ENCODE measurements at regions not wholly inside any gene's neighbourhood (a gene's known extent, or its start where the extent isn't known, plus 50 kb on each side); places are given as distances from the start of the nearest gene placed in this dataset.

DNA sequence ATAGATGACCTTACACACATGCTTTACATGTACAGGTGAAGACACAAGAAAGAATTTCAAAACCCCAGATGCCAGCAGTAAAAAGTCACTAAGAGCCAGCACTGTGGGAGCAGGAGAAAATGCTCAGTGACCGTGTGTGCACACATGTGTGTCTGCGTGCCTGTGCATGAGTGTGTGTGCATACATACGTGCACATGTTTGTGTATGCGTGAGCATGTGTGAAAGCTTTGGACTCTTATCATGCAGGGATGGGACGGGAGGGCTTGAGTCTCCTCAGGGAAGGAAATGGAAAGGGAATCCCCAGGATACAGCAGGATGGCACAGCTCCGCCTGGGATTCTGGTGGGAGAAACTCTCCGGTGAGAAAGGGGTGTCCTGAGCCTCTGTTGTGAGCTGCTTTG, 121.5 kb upstream of the B3GAT1 start:
- no peak overlapping the region for H3K9ac ChIP-seq (ENCODE audit: low read length)
- DNase-seq (ENCODE audit: low read depth, low spot score) (no peak), ATAC-seq (no peak)
- H4K20me1 ChIP-seq (ENCODE audit: insufficient read depth) = no peaks in the 10 kb centered on the region
- ChIA-PET POLR2A (no interaction called here), RAD21 (ENCODE audit: low non-redundant PET in 1 of 2, low total read pairs in 2 of 2, uncharacterized antibody in 2 of 2, unreplicated experiment in 2 of 2) (no interaction called here), CTCF (no interaction called here)
- no peaks in the 10 kb centered on the region for H3K4me1 ChIP-seq (ENCODE audit: control insufficient read depth in 1 of 2, insufficient read depth in 2 of 2, low read length in 2 of 2)
- H3K4me2 ChIP-seq (ENCODE audit: low read length) = no peak overlapping the region
- H2AFZ ChIP-seq (ENCODE audit: low read depth, low read length, poor library complexity, severe bottlenecking) = no peak overlapping the region
- no peak overlapping the region for H3K27ac ChIP-seq (ENCODE audit: low read depth, low read length)
- no peaks in the 10 kb centered on the region for H3K36me3 ChIP-seq (ENCODE audit: control insufficient read depth in 1 of 2, insufficient read depth in 2 of 2, low read length in 2 of 2)
- TF ChIP-seq SP1 (IDR thresholded peaks at IDR 0.05; ENCODE audit: low read depth) = no peak
- intact Hi-C loops (cut with micrococcal nuclease) = no loop called here
- H3K4me3 ChIP-seq (replicated peaks in 1 of 2; ENCODE audit: low read depth in 1 of 2, low read length in 2 of 2) = no peak overlapping the region
- H3K9me3 ChIP-seq (ENCODE audit: control insufficient read depth in 1 of 2, insufficient read depth in 1 of 2, low read depth in 1 of 2, low read length in 2 of 2) = no peaks in the 10 kb centered on the region
- no TSS peak for BruUV-seq (replicated peaks)
- H3K9me2 ChIP-seq (ENCODE audit: insufficient read depth) = no peaks in the 10 kb centered on the region
- H3K27me3 ChIP-seq (ENCODE audit: insufficient read depth, low read length) = 0 out of 2 replicates have a peak, but pooled peaks cover 3% of the 10 kb centered on the region
- H3K79me2 ChIP-seq (ENCODE audit: insufficient read depth, low read length) = no peaks in the 10 kb centered on the region

DNA sequence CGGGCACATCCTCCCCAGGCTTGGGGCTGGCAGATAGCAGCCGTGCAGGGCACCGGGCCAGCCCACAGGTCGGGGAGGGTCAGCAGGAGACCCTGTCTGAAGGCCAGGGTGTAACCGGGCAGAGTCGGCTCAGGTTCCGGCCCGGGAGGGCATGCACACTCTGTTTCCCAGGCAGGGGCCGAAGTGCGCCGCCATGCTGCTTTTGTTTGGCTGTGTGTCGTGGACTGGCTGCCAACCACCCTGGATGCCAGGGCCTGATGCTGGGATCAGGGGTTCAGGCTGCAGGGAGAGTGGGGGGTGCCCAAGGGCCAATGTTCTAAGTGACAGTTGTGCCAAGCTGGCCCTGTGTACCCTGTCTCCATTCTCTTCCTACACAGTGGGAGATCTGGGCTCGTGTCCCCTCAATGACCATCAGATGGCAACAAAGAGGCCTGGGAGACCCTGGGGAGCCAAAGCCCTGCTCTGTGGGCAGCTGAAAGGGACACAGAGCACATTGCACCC, 120.9 kb upstream of the B3GAT1 start:
- H3K9me3 ChIP-seq (ENCODE audit: control insufficient read depth in 1 of 2, insufficient read depth in 1 of 2, low read depth in 1 of 2, low read length in 2 of 2) = no peaks in the 10 kb centered on the region
- CTCF ChIA-PET = no interaction called here
- RAD21 ChIA-PET (ENCODE audit: low non-redundant PET in 1 of 2, low total read pairs in 2 of 2, uncharacterized antibody in 2 of 2, unreplicated experiment in 2 of 2) = no interaction called here
- H3K4me3 ChIP-seq (replicated peaks in 1 of 2; ENCODE audit: low read depth in 1 of 2, low read length in 2 of 2) = no peak overlapping the region
- no peaks in the 10 kb centered on the region for H3K79me2 ChIP-seq (ENCODE audit: insufficient read depth, low read length)
- no peak overlapping the region for H3K27ac ChIP-seq (ENCODE audit: low read depth, low read length)
- TF ChIP-seq EZH2 (IDR thresholded peaks at IDR 0.05) (no peak), RAD21 (IDR thresholded peaks at IDR 0.05; ENCODE audit: low read depth) (peak; percentile 23; the same call in 1 of the 2 replicates)
- H3K4me2 ChIP-seq (ENCODE audit: low read length) = no peak overlapping the region
- BruUV-seq (replicated peaks) = no TSS peak
- no peaks in the 10 kb centered on the region for H3K4me1 ChIP-seq (ENCODE audit: control insufficient read depth in 1 of 2, insufficient read depth in 2 of 2, low read length in 2 of 2)
- no peaks in the 10 kb centered on the region for H4K20me1 ChIP-seq (ENCODE audit: insufficient read depth)
- intact Hi-C loops (cut with micrococcal nuclease) = no loop called here
- no peak for DNase-seq (ENCODE audit: low read depth, low spot score)
- H3K9me2 ChIP-seq (ENCODE audit: insufficient read depth) = no peaks in the 10 kb centered on the region
- 0 out of 2 replicates have a peak, but pooled peaks cover 3% of the 10 kb centered on the region for H3K27me3 ChIP-seq (ENCODE audit: insufficient read depth, low read length)
- H3K9ac ChIP-seq (ENCODE audit: low read length) = no peak overlapping the region
- peak; percentile 57 for ATAC-seq
- no peak overlapping the region for H2AFZ ChIP-seq (ENCODE audit: low read depth, low read length, poor library complexity, severe bottlenecking)
- no peaks in the 10 kb centered on the region for H3K36me3 ChIP-seq (ENCODE audit: control insufficient read depth in 1 of 2, insufficient read depth in 2 of 2, low read length in 2 of 2)
- POLR2A ChIA-PET = no interaction called here

Measured in HCT116 (cell line).